HepG2 (cell line): ENCODE measurements at regions not wholly inside any gene's neighbourhood (a gene's known extent, or its start where the extent isn't known, plus 50 kb on each side); places are given as distances from the start of the nearest gene placed in this dataset.

Source experiments
- ATAC-seq: fragments of 200-7000 bp; cut with Tn5 transposase; 3 replicates; pipeline ENCODE4 v1.9.1; 2020; ENCODE audit warnings: mild to moderate bottlenecking, moderate library complexity
- BruUV-seq: library from RNA; stranded (reverse); fragments of 400-500 nt; replicated peaks from 2 replicates; lab custom pipeline; 2021; lab: Mats Ljungman, UMichigan
- CTCF ChIA-PET: fragments of 300-600 bp; formaldehyde crosslinking; extraction: SDS; loops from one replicate; lab custom pipeline; 2021; ENCODE audit warnings: low total read pairs, inconsistent platforms, low intra/inter-chr PET ratio; lab: Yijun Ruan, JAX
- POLR2A ChIA-PET: fragments of 350-600 bp; sonication (Branson Sonifier 250); formaldehyde crosslinking; loops from one replicate; lab custom pipeline; 2020; ENCODE audit warnings: antibody characterized with exemption, inconsistent platforms; lab: Yijun Ruan, JAX
- DNase-seq: peaks from one replicate; pipeline ENCODE4 v3.0.0-alpha.2; 2015; ENCODE audit warnings: low spot score
- FAIRE-seq: peaks from 3 replicates; lab custom pipeline; 2011; peaks lifted over from hg19 to GRCh38; lab: Jason Lieb, UNC
- H2AFZ ChIP-seq: one replicate; pipeline ENCODE4 v1.6.1; 2011; ENCODE audit warnings: low read length, inconsistent platforms
- H3K27ac ChIP-seq: fragments of 300-600 bp; 3 replicates; pipeline ENCODE4 v1.8.0; 2011; ENCODE audit warnings: mixed run types, mild to moderate bottlenecking, mixed read lengths, low read length, inconsistent platforms; ENCODE audit not compliant: insufficient read depth; ENCODE audit errors: extremely low read length
- H3K27me3 ChIP-seq, 2 experiments: fragments of 200-600 bp in 1 of 2; 2 replicates in 1 of 2; 3 replicates in 1 of 2; pipeline versions ENCODE4 v1.6.0 to v1.8.0; 2011; ENCODE audit warnings: low read length in 2 of 2, mild to moderate bottlenecking in 2 of 2, moderate library complexity in 2 of 2, inconsistent platforms in 1 of 2; ENCODE audit not compliant: insufficient read depth in 2 of 2, control insufficient read depth in 1 of 2
- H3K36me3 ChIP-seq, 2 experiments: fragments of 200-600 bp in 1 of 2; replicated peaks in 1 of 2; 2 replicates in 1 of 2; 3 replicates in 1 of 2; pipeline versions ENCODE4 v1.5.1 to v1.8.0; 2011; ENCODE audit warnings: low read length in 2 of 2, inconsistent platforms in 1 of 2; ENCODE audit not compliant: insufficient read depth in 2 of 2, control insufficient read depth in 1 of 2
- H3K4me1 ChIP-seq: 2 replicates; pipeline ENCODE4 v1.5.1; 2012; ENCODE audit warnings: low read length, inconsistent platforms; ENCODE audit not compliant: insufficient read depth
- H3K4me2 ChIP-seq: 2 replicates; pipeline ENCODE4 v1.6.0; 2011; ENCODE audit warnings: low read depth, low read length, inconsistent platforms
- H3K4me3 ChIP-seq, 3 experiments: fragments of 200-600 bp in 1 of 3; sonication (generic), shearing (Covaris generic) in 1 of 3; replicated peaks in 1 of 3; 2 replicates each; pipeline ENCODE4 v1.5.1; 2011 to 2016; ENCODE audit warnings: low read length in 3 of 3, inconsistent platforms in 2 of 3, low read depth in 2 of 3, mild to moderate bottlenecking in 2 of 3, control low read depth in 1 of 3, mixed read lengths in 1 of 3; ENCODE audit not compliant: insufficient read depth in 1 of 3
- H3K79me2 ChIP-seq: one replicate; pipeline ENCODE4 v1.6.1; 2011; ENCODE audit warnings: low read length, inconsistent platforms; ENCODE audit not compliant: insufficient read depth
- H3K9ac ChIP-seq: 2 replicates; pipeline ENCODE4 v1.6.0; 2011; ENCODE audit warnings: mild to moderate bottlenecking, low read depth, low read length, inconsistent platforms; ENCODE audit not compliant: insufficient read depth
- H3K9me3 ChIP-seq: 2 replicates; pipeline ENCODE4 v1.5.1; 2012; ENCODE audit warnings: mild to moderate bottlenecking, low read length
- H4K20me1 ChIP-seq: 2 replicates; pipeline ENCODE4 v1.6.0; 2011; ENCODE audit warnings: inconsistent platforms, mild to moderate bottlenecking, low read length, moderate library complexity; ENCODE audit not compliant: insufficient read depth
- ARNT2 ChIP-seq: sonication (generic); formaldehyde crosslinking; IDR thresholded peaks from 2 replicates; pipeline ENCODE4 v1.8.0; 2022; ENCODE audit warnings: mild to moderate bottlenecking, low read depth, missing genetic modification reagents, moderate library complexity
- EZH2 ChIP-seq: conservative IDR thresholded peaks from 2 replicates; pipeline ENCODE4 v1.6.1; 2012; ENCODE audit warnings: mild to moderate bottlenecking, low read depth, low read length, moderate library complexity
- MYPOP ChIP-seq: sonication (generic); formaldehyde crosslinking; IDR thresholded peaks from 2 replicates; pipeline ENCODE4 v1.8.1; 2023; ENCODE audit warnings: mild to moderate bottlenecking, moderate library complexity, missing genetic modification reagents
- NFIC ChIP-seq: IDR thresholded peaks from 2 replicates; pipeline ENCODE4 v1.6.1; 2012; ENCODE audit warnings: mild to moderate bottlenecking, low read length, inconsistent platforms
- NKX3-1 ChIP-seq: sonication (generic); formaldehyde crosslinking; IDR thresholded peaks from 2 replicates; pipeline ENCODE4 v1.5.0; 2020; ENCODE audit warnings: missing genetic modification reagents
- SSRP1 ChIP-seq: IDR thresholded peaks from 2 replicates; pipeline ENCODE4 v1.6.1; 2016; ENCODE audit warnings: control low read depth
- TBL1XR1 ChIP-seq: fragments of 150-350 bp; IDR thresholded peaks from 2 replicates; pipeline ENCODE4 v1.6.1; 2014; ENCODE audit warnings: borderline replicate concordance, low read length; ENCODE audit not compliant: partially characterized antibody
- THYN1 ChIP-seq: sonication (generic); formaldehyde crosslinking; IDR thresholded peaks from 2 replicates; pipeline ENCODE4 v1.8.1; 2023; ENCODE audit warnings: low read depth, mild to moderate bottlenecking, moderate library complexity, missing genetic modification reagents, borderline replicate concordance
- ZFAT ChIP-seq: sonication (generic); formaldehyde crosslinking; conservative IDR thresholded peaks from 2 replicates; pipeline ENCODE4 v1.8.1; 2023; ENCODE audit warnings: missing genetic modification reagents, inconsistent platforms
- ZFYVE20 ChIP-seq: sonication (generic); formaldehyde crosslinking; IDR thresholded peaks from 2 replicates; pipeline ENCODE4 v1.8.0; 2023; ENCODE audit warnings: low read depth, mild to moderate bottlenecking, moderate library complexity, missing genetic modification reagents, borderline replicate concordance
- ZNF431 ChIP-seq: sonication (generic); formaldehyde crosslinking; IDR thresholded peaks from 2 replicates; pipeline ENCODE4 v1.9.0; 2022; ENCODE audit warnings: missing genetic modification reagents, low read depth, mild to moderate bottlenecking, borderline replicate concordance
- ZNF674 ChIP-seq: sonication (generic); formaldehyde crosslinking; IDR thresholded peaks from 2 replicates; pipeline ENCODE4 v1.5.0; 2020; ENCODE audit warnings: low read depth, mild to moderate bottlenecking, missing genetic modification reagents
- ZNF703 ChIP-seq: sonication (generic); formaldehyde crosslinking; IDR thresholded peaks from 2 replicates; pipeline ENCODE4 v1.5.1; 2020; ENCODE audit warnings: missing genetic modification reagents, mild to moderate bottlenecking, moderate library complexity, borderline replicate concordance
- ZNF720 ChIP-seq: sonication (generic); formaldehyde crosslinking; IDR thresholded peaks from 2 replicates; pipeline ENCODE4 v1.4.0; 2020; ENCODE audit warnings: missing genetic modification reagents
- ZNF781 ChIP-seq: sonication (generic); formaldehyde crosslinking; IDR thresholded peaks from 2 replicates; pipeline ENCODE4 v1.5.1; 2020; ENCODE audit warnings: borderline replicate concordance, mild to moderate bottlenecking, missing genetic modification reagents; ENCODE audit errors: not compliant biosample characterization
- WGBS: methylation state at CpG from one replicate; pipeline ENCODE4 v1.1.6; 2017; ENCODE audit warnings: low lambda C conversion rate; 5-methylcytosine and 5-hydroxymethylcytosine counted together
- in situ Hi-C: cut with HindIII; loops from 2 replicates; pipeline ENCODE4 v1.10.0; 2017; ENCODE audit warnings: low pct_unique_long_range_greater_than_20kb; ENCODE audit not compliant: extremely low pct_ligation_motif_present
- intact Hi-C: fragments of 100-400 bp; cut with micrococcal nuclease; formaldehyde crosslinking; loops from one replicate; pipeline ENCODE4 v1.10.0; 2022; ENCODE audit not compliant: unreplicated experiment

GRCh38 chr2:118645876-118646275 is 201.6 kb downstream of the EN1 start:
- no peaks in the 10 kb centered on the region for H3K79me2 ChIP-seq
- H3K4me1 ChIP-seq = no peaks in the 10 kb centered on the region
- TF ChIP-seq TBL1XR1 = no peak
- TF ChIP-seq ARNT2 (CRISPR knock-in tag) = no peak
- no peak for TF ChIP-seq ZNF720 (CRISPR knock-in tag)
- no peak for TF ChIP-seq NKX3-1 (CRISPR knock-in tag)
- TF ChIP-seq ZNF674 (CRISPR knock-in tag) = no peak
- TF ChIP-seq NFIC = no peak
- TF ChIP-seq THYN1 (CRISPR knock-in tag) = no peak
- TF ChIP-seq MYPOP (CRISPR knock-in tag) = no peak
- TF ChIP-seq ZFYVE20 (CRISPR knock-in tag) = no peak
- no peak for TF ChIP-seq SSRP1 (CRISPR knock-in tag)
- no peak for TF ChIP-seq ZNF703 (CRISPR knock-in tag)
- no peak for TF ChIP-seq ZNF781 (CRISPR knock-in tag)
- no peak for TF ChIP-seq EZH2
- no peak for TF ChIP-seq ZFAT (CRISPR knock-in tag)
- no peak for TF ChIP-seq ZNF431
- no TSS peak for BruUV-seq
- no peaks in the 10 kb centered on the region for H3K27me3 ChIP-seq
- H4K20me1 ChIP-seq = no peaks in the 10 kb centered on the region
- in situ Hi-C loops = no loop called here
- ATAC-seq = no peak
- CTCF ChIA-PET = no interaction called here
- POLR2A ChIA-PET = no interaction called here
- no peak overlapping the region for H3K9ac ChIP-seq
- H2AFZ ChIP-seq = no peak overlapping the region
- no peaks in the 10 kb centered on the region for H3K9me3 ChIP-seq
- no peak for DNase-seq
- no peaks in the 10 kb centered on the region for H3K36me3 ChIP-seq
- no peak overlapping the region for H3K4me3 ChIP-seq
- no peak for FAIRE-seq
- 36% methylated on average over 7 of the region's 7 CpGs for WGBS
- intact Hi-C loops = no loop called here
- H3K27ac ChIP-seq = no peak overlapping the region
- H3K4me2 ChIP-seq = no peak overlapping the region
